ENCODE measurements at regions not wholly inside any gene's neighbourhood (a gene's known extent, or its start where the extent isn't known, plus 50 kb on each side); places are given as distances from the start of the nearest gene placed in this dataset.

GRCh38 chr2:64318476-64318748, 135.6 kb upstream of the LGALSL start:
- Histone ChIP-seq H3K27ac (no peak overlapping the region), H3K27me3 (no peaks in the 10 kb centered on the region), H3K9me3 (replicated peaks) (no peaks in the 10 kb centered on the region), H3K4me1 (no peaks in the 10 kb centered on the region; the same call in 1 of the 2 replicates), H3K36me3 (no peaks in the 10 kb centered on the region), H3K4me3 (no peak overlapping the region)
- no peak for DNase-seq

DNA sequence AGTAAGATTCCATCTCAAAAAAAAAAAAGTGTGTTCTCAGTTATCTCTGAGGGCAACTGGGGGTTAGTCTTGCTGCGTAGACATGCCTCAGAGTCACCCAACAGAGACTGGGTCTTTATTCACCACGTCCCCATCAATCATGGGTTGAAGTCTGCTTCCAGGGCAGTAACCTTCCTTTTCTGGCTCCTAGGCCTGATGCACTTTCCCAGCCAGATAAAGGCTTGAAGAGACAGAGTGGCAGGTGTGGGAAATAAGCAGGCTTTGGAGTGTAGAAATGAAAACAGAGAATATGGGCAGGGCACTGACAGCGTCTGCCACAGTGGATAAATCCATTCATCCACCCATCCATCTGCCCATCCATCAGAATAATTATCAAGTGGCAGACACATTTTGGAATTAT, 134.1 kb upstream of the LGALSL start:
- no peaks in the 10 kb centered on the region for H3K27me3 ChIP-seq
- H3K36me3 ChIP-seq = no peaks in the 10 kb centered on the region
- H3K4me1 ChIP-seq = no peaks in the 10 kb centered on the region
- no peak for DNase-seq
- no peak overlapping the region for H3K27ac ChIP-seq
- H3K4me3 ChIP-seq = no peak overlapping the region
- no peaks in the 10 kb centered on the region for H3K9me3 ChIP-seq (replicated peaks)

DNA sequence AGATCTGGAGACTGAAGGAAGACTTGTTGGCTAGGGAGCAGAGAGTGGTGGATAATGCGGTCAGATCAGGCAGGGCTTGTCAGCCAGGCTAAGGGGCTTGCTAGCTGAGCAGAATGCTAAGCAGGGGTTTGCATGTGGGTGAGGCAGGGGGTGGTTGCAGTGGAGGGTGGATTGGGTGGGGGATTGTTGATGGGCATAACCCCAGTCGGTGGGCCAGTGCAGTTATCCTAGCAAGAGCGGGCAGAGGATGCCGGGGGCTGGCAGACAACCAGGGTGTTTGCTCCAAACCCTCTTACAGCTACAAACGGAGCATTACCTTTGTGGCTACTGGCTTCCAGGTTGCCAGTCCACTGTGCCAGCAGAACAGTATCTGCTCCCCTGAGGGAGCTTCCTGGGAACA, 131.5 kb upstream of the LGALSL start:
- Histone ChIP-seq H3K4me3 (no peak overlapping the region), H3K27me3 (no peaks in the 10 kb centered on the region), H3K36me3 (no peaks in the 10 kb centered on the region), H3K27ac (no peak overlapping the region), H3K9me3 (replicated peaks) (no peaks in the 10 kb centered on the region), H3K4me1 (no peaks in the 10 kb centered on the region; the same call in 1 of the 2 replicates)
- DNase-seq = no peak

DNA sequence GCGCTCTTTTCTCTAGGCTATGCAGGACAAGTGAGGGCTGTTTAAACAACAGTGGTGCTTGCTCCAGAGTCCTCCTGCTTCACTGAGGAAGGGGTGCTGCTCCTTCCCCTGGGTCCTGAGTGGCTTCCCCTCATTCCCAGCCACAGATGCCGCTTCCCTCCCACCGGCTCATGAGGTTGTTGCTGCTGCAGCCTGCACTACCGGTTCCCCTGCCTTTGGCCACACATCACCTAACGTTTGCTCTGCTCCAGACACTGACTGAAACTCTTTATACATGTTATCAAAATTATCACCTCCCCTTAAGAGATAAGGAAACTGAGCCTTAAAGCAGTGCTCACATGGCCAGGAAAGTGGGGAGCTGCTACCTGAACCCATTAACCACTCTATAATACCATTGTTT, 130.8 kb upstream of the LGALSL start:
- H3K9me3 ChIP-seq (replicated peaks) = no peaks in the 10 kb centered on the region
- no peaks in the 10 kb centered on the region for H3K27me3 ChIP-seq
- H3K4me1 ChIP-seq = peaks cover 1% of the 10 kb centered on the region; the same call in 1 of the 2 replicates
- no peaks in the 10 kb centered on the region for H3K36me3 ChIP-seq
- no peak overlapping the region for H3K4me3 ChIP-seq
- DNase-seq = no peak
- no peak overlapping the region for H3K27ac ChIP-seq

DNA sequence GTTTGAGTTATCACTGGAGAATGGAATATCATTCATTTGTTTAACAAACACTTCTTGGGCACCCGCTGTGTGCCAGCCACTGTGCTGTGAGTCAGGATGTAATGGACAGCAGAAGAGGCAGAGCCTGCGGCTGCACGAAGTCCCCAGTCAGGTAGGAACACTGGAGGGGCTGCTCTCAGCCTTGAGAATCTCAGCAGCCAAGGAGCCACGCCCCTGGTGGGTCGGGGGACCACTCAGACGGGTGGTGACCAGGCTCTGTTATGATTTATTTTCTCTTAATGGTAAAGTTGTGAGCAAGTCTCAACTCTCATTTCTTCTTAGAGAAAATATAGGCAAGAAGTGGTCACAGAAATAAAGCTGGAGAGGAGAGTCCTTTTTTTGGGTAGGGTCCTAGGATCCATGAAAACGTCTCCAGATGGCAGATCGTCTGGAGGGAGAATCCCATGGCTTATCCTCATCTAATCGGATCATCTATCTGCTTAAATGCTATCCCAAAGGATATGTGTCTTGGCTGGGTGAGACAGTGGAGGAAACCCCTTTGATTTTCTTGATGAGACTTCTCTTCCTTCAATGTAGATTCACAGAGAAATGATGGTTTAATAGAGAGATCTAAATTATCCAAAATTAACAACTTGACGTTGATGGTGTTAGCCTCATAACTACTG, 129.1 kb upstream of the LGALSL start:
- DNase-seq = no peak
- H3K27me3 ChIP-seq = no peaks in the 10 kb centered on the region
- no peak overlapping the region for H3K27ac ChIP-seq
- H3K9me3 ChIP-seq (replicated peaks) = no peaks in the 10 kb centered on the region
- no peak overlapping the region for H3K4me3 ChIP-seq
- peaks cover 9% of the 10 kb centered on the region for H3K4me1 ChIP-seq
- no peaks in the 10 kb centered on the region for H3K36me3 ChIP-seq

GRCh38 chr2:64325477-64325851, 128.5 kb upstream of the LGALSL start:
- no peak overlapping the region for H3K27ac ChIP-seq
- H3K36me3 ChIP-seq = no peaks in the 10 kb centered on the region
- H3K27me3 ChIP-seq = no peaks in the 10 kb centered on the region
- no peaks in the 10 kb centered on the region for H3K9me3 ChIP-seq (replicated peaks)
- peaks cover 9% of the 10 kb centered on the region for H3K4me1 ChIP-seq
- no peak for DNase-seq
- no peak overlapping the region for H3K4me3 ChIP-seq

DNA sequence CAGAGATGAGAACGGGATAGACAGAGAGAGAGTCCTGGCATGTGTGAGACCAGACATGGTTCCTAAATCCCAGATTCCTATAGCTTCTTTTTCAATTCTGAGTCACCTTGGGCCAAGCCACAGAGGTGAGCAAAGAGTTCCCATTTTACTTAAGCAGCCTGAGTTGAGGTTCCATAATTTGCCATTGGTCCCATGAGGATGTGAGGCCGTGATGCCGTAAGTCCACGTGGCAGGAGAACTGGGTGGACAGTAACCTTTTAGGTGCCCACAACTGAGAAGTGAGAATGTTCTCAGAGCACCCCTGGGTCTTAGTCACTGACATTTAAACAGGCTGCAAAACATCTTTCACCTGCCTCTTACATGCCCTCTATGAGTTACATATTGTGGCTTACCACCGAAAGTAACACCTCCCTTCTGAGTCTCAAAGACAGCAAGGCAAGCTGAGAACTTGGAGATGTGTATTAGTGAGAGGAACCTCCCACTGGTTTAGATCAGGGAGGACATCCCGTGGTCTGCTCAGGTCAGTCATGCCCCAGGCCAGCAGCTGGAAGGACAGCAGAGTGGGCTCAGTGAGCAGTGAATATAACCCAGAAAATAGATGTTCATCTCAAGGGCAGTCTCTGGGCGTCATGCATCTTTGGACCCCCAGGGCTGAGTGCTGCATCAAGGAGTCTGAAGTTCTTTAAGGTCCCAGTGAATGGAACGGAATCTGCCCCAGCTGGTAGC, 127.9 kb upstream of the LGALSL start:
- Histone ChIP-seq H3K36me3 (no peaks in the 10 kb centered on the region), H3K9me3 (replicated peaks) (no peaks in the 10 kb centered on the region), H3K27ac (no peak overlapping the region), H3K4me1 (peaks cover 9% of the 10 kb centered on the region), H3K27me3 (no peaks in the 10 kb centered on the region), H3K4me3 (no peak overlapping the region)
- no peak for DNase-seq

GRCh38 chr2:64326578-64327050, 127.3 kb upstream of the LGALSL start:
- no peaks in the 10 kb centered on the region for H3K36me3 ChIP-seq
- no peaks in the 10 kb centered on the region for H3K27me3 ChIP-seq
- H3K4me3 ChIP-seq = no peak overlapping the region
- DNase-seq = no peak
- H3K4me1 ChIP-seq = peaks cover 9% of the 10 kb centered on the region
- no peak overlapping the region for H3K27ac ChIP-seq
- no peaks in the 10 kb centered on the region for H3K9me3 ChIP-seq (replicated peaks)

DNA sequence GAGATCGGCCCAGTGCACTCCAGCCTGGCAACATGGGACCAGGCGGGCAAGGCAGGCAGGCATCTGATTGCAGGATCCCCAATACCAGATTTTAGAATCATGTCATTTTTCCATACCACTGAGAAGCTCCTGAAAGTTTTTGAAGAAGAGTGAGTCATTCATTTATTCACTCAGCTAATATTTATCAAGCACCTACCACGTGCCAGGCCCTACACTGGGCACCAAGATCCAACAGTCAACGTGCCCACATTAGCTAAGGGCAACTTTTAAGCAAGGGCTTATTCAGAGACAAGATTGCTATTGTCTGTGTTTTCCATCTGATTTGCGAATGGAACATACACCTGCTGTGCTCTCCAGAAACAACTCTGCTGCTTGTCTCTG, 126.8 kb upstream of the LGALSL start:
- no peaks in the 10 kb centered on the region for H3K27me3 ChIP-seq
- H3K36me3 ChIP-seq = no peaks in the 10 kb centered on the region
- peaks cover 9% of the 10 kb centered on the region for H3K4me1 ChIP-seq
- no peak overlapping the region for H3K27ac ChIP-seq
- no peaks in the 10 kb centered on the region for H3K9me3 ChIP-seq (replicated peaks)
- no peak for DNase-seq
- no peak overlapping the region for H3K4me3 ChIP-seq

- Histone ChIP-seq H3K4me3 (peak overlapping the region; percentile 4), H3K27ac (no peak overlapping the region), H3K9me3 (replicated peaks) (no peaks in the 10 kb centered on the region), H3K27me3 (no peaks in the 10 kb centered on the region), H3K4me1 (peaks cover 9% of the 10 kb centered on the region), H3K36me3 (no peaks in the 10 kb centered on the region)
- peak; percentile 67 to 81 for DNase-seq
These were observed 126.2 kb upstream of the LGALSL start for GRCh38 chr2:64327510-64328414.

GRCh38 chr2:64328415-64328722, 125.6 kb upstream of the LGALSL start:
- no peaks in the 10 kb centered on the region for H3K9me3 ChIP-seq (replicated peaks)
- no peaks in the 10 kb centered on the region for H3K27me3 ChIP-seq
- H3K27ac ChIP-seq = no peak overlapping the region
- peak overlapping the region; percentile 4; the same call in 1 of the 2 replicates for H3K4me3 ChIP-seq
- H3K36me3 ChIP-seq = no peaks in the 10 kb centered on the region
- peak; percentile 55 to 68 for DNase-seq
- H3K4me1 ChIP-seq = peaks cover 9% of the 10 kb centered on the region

DNA sequence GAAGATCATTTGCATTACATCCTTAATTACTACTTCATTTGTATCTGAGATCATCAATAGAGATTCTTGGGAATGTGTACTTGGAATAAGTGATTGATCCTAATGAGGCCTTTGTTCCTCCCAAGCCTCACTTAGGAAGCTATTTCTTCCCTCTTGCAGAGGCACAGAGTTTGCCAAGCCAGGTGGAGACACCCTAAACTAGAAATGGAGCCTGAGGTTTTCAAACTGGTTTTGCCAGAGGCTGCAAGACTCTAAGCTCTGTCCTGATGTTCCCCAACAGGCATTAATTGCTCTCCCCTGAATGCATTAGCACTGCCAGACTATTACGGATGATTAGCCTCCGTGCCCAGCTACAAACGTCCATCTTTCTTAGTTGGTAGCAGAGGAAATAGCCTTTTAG, 125.2 kb upstream of the LGALSL start:
- peaks cover 9% of the 10 kb centered on the region for H3K4me1 ChIP-seq
- no peak overlapping the region for H3K27ac ChIP-seq
- no peaks in the 10 kb centered on the region for H3K9me3 ChIP-seq (replicated peaks)
- no peaks in the 10 kb centered on the region for H3K36me3 ChIP-seq
- no peak overlapping the region for H3K4me3 ChIP-seq
- DNase-seq = no peak
- H3K27me3 ChIP-seq = no peaks in the 10 kb centered on the region

DNA sequence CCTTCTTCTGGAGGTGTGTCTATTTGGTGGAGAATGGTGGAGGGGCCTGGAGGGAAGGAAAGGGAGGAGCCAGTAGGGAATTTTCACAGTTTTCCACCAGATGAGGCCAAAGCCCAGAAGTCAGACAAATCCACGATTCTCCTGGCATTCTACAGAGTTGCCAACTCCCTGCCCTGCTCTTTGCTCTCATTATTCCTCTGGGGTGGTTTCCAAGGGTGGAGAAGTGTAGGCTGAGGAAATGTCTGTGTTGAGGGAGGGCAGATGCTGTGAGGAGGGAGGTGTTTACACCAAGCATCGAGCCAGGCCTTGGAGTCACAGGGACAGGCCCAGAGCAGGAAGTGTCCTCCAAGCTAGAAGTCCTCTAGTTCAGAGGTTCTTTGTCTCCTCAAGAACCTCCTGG, 124.1 kb upstream of the LGALSL start:
- peaks cover 9% of the 10 kb centered on the region for H3K4me1 ChIP-seq
- DNase-seq = no peak
- no peak overlapping the region for H3K4me3 ChIP-seq
- H3K9me3 ChIP-seq (replicated peaks) = no peaks in the 10 kb centered on the region
- no peak overlapping the region for H3K27ac ChIP-seq
- H3K27me3 ChIP-seq = no peaks in the 10 kb centered on the region
- no peaks in the 10 kb centered on the region for H3K36me3 ChIP-seq

DNA sequence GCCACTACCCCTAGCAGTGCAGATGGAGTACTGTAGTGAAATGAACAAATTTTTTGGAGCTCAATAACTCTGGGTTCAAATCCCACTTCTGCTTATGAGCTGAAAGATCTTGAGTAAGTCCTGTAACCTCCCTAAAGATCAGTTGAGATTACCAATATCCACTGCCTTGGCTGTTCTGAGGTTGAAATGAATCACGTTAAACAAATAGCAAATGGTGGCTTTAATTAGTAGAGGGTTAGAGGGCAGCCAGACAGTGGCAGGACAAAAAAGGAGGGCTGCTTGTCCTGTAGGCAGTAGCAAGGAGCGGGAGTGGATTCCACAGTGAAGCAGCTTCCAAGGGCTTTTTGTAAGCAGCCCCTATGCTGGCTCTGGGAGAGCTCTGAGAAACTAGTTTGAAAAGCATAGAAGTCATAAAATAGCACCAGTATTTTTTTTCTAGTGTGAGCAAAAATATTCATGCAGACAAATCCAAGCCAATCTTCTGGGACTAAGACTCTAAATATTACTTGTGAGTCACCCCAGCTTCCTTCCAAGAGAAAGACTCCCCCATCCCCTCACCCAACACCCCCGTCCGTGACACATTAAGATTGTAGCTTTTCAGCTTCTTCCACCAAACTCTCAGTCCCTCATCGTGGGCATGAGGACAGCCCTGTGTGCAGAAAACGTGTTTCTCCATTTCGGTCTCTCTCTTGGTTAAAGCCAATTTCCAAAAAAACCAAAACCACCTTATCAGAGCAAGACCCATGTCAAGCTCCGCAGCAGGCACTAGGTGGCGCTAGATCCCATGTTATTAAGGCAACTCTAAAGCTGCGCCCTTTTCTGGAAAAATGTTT, 123.5 kb upstream of the LGALSL start:
- Histone ChIP-seq H3K27ac (no peak overlapping the region), H3K36me3 (no peaks in the 10 kb centered on the region), H3K4me1 (peaks cover 9% of the 10 kb centered on the region), H3K27me3 (no peaks in the 10 kb centered on the region), H3K4me3 (no peak overlapping the region), H3K9me3 (replicated peaks) (no peaks in the 10 kb centered on the region)
- DNase-seq = peak; percentile 85 to 97
